ENCODE measurements at regions not wholly inside any gene's neighbourhood (a gene's known extent, or its start where the extent isn't known, plus 50 kb on each side); places are given as distances from the start of the nearest gene placed in this dataset.
"Not testable (repeated sequence)": the region's sequence is repeated elsewhere in the genome, so short reads cannot be mapped to it uniquely, and the experiment has no call there.

DNA sequence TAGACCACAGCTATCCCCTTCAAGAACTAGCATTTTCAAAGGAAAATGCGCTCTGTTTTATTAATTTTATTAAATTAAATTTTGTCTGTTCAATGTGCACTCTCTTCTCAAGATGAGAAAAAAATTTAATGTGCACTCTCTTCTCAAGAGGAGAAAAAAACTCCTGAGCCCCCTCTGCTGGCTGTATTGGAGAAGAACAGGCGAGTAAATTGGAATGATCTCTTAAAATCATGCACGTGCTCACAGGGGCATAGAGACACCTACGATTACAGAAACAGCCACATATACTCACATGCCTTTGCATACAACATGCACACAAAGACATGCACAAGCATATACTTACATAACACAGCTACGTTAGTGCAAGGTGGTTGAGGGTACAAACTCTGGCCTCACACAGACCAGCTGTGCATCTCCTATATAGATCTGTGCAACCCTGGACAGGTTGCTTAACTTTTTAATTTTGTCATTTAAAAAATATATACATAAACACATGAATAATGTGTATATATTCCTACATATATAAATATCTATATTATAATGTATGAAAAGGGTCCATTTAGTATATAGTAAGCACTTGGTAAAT, 176.2 kb upstream of the CXorf66 start:
- TF ChIP-seq, protein P1, sequence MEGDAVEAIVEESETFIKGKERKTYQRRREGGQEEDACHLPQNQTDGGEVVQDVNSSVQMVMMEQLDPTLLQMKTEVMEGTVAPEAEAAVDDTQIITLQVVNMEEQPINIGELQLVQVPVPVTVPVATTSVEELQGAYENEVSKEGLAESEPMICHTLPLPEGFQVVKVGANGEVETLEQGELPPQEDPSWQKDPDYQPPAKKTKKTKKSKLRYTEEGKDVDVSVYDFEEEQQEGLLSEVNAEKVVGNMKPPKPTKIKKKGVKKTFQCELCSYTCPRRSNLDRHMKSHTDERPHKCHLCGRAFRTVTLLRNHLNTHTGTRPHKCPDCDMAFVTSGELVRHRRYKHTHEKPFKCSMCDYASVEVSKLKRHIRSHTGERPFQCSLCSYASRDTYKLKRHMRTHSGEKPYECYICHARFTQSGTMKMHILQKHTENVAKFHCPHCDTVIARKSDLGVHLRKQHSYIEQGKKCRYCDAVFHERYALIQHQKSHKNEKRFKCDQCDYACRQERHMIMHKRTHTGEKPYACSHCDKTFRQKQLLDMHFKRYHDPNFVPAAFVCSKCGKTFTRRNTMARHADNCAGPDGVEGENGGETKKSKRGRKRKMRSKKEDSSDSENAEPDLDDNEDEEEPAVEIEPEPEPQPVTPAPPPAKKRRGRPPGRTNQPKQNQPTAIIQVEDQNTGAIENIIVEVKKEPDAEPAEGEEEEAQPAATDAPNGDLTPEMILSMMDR (IDR thresholded peaks at IDR 0.05; ENCODE audit: low read depth, low read length) = peak; percentile 60
- Histone ChIP-seq H3K4me1 (no peaks in the 10 kb centered on the region), H3K9me3 (no peaks in the 10 kb centered on the region), H3K4me3 (ENCODE audit: low read depth, low read length) (no peak overlapping the region), H3K36me3 (no peaks in the 10 kb centered on the region), H3K27me3 (no peaks in the 10 kb centered on the region)
- peak; percentile 20 for DNase-seq

DNA sequence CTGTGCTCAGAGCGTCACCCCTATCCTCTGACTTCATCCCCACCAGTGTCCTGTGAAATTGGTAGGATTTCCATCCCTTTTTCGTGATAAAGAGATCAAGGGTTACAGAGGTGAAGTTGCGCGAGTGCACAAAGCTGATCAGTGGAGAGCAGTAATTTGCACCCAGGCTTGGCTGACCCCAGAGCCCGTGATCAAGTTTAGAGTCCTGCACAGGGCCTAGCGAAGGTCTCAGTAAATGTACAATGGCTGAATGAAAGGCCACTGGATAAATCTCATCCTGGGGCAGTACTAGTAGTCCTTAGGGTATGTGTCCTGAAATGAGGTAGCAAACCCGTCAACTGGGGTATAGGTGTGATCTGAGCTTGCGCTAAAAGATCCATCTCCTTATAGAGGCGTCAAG, 173.2 kb upstream of the CXorf66 start:
- H3K4me1 ChIP-seq; H3K9me3 ChIP-seq; DNase-seq; H3K27me3 ChIP-seq; H3K36me3 ChIP-seq; H3K4me3 ChIP-seq (ENCODE audit: low read depth, low read length): not testable (repeated sequence)

DNA sequence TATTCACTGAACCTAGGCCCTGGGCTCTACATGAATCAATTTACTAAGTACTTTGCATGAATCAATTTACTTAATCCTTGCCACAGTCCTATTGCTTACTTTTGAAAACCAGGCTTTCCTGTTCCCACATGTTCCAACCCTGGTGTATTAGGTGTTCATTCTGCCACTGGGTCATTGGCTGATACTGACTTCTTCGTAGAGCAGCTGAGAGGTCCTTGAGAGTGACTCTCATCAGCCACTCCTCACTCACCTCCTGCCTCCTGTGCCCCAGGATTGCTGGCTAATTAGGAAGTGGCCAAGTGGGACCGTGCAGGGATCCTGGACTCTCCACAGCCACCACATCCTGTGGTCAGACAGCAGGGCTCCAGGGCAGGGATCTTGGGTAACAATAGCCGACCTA, 172.7 kb upstream of the CXorf66 start:
- not testable (repeated sequence) for H3K9me3 ChIP-seq; H3K27me3 ChIP-seq; H3K4me3 ChIP-seq (ENCODE audit: low read depth, low read length); H3K36me3 ChIP-seq; H3K4me1 ChIP-seq; DNase-seq

DNA sequence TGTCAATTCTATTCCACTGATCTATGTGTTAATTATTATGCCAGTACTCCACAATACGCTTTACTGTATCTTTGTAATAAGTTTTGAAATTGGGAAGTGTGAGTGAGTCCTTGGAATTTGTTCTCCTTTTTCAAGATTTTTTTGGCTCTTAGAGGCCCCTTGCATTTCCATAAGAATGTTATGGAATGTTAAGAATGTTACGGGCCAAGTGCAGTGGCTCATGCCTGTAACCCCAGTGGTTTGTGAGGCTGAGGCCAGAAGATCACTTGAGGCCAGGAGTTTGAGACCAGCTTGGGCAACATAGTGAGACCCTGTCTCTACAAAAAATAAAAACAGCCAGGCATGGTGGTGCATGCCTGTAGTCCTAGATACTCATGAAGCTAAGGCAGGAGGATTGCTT, 167.6 kb upstream of the CXorf66 start:
- Histone ChIP-seq H3K4me1 (no peaks in the 10 kb centered on the region), H3K4me3 (ENCODE audit: low read depth, low read length) (no peak overlapping the region), H3K27me3 (no peaks in the 10 kb centered on the region), H3K36me3 (no peaks in the 10 kb centered on the region), H3K9me3 (no peaks in the 10 kb centered on the region)
- TF ChIP-seq, protein P1 (IDR thresholded peaks at IDR 0.05; ENCODE audit: low read depth, low read length) = no peak
- DNase-seq = no peak

DNA sequence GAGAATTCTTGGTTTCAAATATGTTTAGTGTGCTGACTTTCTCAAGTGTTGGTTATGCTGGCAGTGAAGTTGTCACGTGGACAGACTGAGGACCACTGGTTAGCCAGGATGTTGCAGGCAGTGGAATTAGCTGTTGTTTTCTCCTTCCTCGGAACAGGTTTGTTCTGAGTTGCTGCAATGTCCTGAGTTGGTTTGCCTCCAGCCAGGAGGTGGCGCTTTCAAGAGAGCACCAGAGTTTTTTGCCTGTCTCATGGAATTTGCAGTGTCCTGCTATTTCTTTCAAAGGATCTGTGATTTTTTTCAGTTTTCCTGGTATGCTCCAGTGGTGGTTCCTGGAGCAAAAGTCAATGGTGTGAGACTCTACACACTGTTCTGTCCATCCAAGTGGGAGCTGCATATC, 158.1 kb upstream of the CXorf66 start:
- no peaks in the 10 kb centered on the region for H3K4me1 ChIP-seq
- H3K4me3 ChIP-seq (ENCODE audit: low read depth, low read length) = no peak overlapping the region
- DNase-seq = no peak
- H3K9me3 ChIP-seq = no peaks in the 10 kb centered on the region
- TF ChIP-seq, protein P1 (IDR thresholded peaks at IDR 0.05; ENCODE audit: low read depth, low read length) = no peak
- no peaks in the 10 kb centered on the region for H3K36me3 ChIP-seq
- no peaks in the 10 kb centered on the region for H3K27me3 ChIP-seq

DNA sequence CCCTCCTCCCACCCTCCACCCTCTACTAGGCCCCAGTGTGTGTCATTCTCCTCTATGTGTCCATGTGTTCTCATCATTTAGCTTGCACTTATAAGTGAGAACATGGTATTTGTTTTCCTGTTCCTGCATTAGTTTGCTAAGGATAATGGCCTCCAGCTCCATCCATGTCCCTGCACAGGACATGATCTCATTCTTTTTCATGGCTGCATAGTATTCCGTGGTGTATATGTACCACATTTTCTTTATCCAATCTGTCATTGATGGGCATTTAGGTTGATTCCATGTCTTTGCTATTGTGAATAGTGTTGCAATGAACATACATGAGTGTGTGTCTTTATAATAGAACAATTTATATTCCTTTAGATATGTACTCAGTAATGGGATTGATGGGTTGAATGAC, 148.7 kb upstream of the CXorf66 start:
- not testable (repeated sequence) for H3K9me3 ChIP-seq; H3K4me1 ChIP-seq; H3K27me3 ChIP-seq; DNase-seq; H3K36me3 ChIP-seq; H3K4me3 ChIP-seq (ENCODE audit: low read depth, low read length)

DNA sequence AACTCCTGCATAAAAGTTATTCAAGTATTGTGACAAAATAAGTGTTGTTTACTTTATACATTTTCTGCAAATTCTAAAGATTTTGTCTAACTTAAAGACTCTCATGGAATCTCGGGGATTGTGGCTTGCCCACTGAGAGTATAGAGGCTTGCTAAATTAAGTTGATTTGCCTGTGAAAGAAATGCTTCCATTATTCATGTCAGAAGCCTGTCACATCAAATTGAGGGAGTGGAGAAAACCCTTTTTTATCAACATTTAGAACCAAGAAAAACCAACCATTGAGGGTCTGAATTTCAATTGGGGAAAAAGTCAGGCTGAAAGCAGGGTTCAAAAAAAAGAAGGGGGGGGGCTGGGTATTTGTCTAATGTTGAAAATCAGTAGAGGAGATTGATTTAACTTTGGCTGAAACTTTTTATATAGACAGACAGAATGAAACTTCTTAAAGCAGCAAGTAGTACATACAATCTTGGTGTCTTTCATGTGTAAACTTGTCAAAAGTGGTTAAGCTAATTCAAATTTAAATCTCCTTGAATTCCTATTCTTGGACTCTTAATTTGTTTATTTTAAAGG, 144.8 kb upstream of the CXorf66 start:
- DNase-seq = no peak
- Histone ChIP-seq H3K27me3 (no peaks in the 10 kb centered on the region), H3K4me3 (ENCODE audit: low read depth, low read length) (no peak overlapping the region), H3K36me3 (no peaks in the 10 kb centered on the region), H3K4me1 (no peaks in the 10 kb centered on the region), H3K9me3 (no peaks in the 10 kb centered on the region)
- TF ChIP-seq, protein P1 (IDR thresholded peaks at IDR 0.05; ENCODE audit: low read depth, low read length) = no peak

DNA sequence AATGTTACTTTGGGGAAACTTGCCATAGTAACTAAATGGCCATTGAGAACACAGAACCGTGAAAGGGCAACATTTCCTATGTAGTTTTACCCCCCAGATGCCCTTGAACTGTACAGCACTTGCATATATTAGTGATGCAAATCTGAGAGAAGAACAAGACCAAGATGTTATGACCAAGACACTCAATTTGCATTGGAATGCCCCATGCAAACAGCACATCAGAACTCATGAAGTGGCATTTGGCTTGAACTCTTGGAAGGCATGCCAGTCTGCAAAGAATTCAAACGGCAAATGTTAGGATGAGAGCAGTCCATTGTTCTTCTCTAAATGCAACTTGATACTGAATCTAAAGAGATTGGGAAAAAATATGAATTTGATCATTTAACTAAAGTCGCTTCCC, 139.4 kb upstream of the CXorf66 start:
- Histone ChIP-seq H3K27me3 (no peaks in the 10 kb centered on the region), H3K9me3 (no peaks in the 10 kb centered on the region), H3K4me1 (no peaks in the 10 kb centered on the region), H3K36me3 (no peaks in the 10 kb centered on the region), H3K4me3 (ENCODE audit: low read depth, low read length) (no peak overlapping the region)
- no peak for DNase-seq
- TF ChIP-seq, protein P1 (IDR thresholded peaks at IDR 0.05; ENCODE audit: low read depth, low read length) = no peak
